ENCODE measurements at regions not wholly inside any gene's neighbourhood (a gene's known extent, or its start where the extent isn't known, plus 50 kb on each side); places are given as distances from the start of the nearest gene placed in this dataset.

GRCh38 chr2:207236156-207236935, 70.6 kb upstream of the KLF7 start:
- H3K4me3 ChIP-seq (ENCODE audit: low read depth, low read length) = no peak overlapping the region
- DNase-seq (ENCODE audit: low read depth) = no peak
- TF ChIP-seq CTCF (conservative IDR thresholded peaks at IDR 0.05; ENCODE audit: low read depth, low read length) = no peak

GRCh38 chr2:207238831-207239701, 73.3 kb upstream of the KLF7 start:
- peak; percentile 93 for DNase-seq (ENCODE audit: low read depth)
- no peak for TF ChIP-seq CTCF (conservative IDR thresholded peaks at IDR 0.05; ENCODE audit: low read depth, low read length)
- H3K4me3 ChIP-seq (ENCODE audit: low read depth, low read length) = no peak overlapping the region

DNA sequence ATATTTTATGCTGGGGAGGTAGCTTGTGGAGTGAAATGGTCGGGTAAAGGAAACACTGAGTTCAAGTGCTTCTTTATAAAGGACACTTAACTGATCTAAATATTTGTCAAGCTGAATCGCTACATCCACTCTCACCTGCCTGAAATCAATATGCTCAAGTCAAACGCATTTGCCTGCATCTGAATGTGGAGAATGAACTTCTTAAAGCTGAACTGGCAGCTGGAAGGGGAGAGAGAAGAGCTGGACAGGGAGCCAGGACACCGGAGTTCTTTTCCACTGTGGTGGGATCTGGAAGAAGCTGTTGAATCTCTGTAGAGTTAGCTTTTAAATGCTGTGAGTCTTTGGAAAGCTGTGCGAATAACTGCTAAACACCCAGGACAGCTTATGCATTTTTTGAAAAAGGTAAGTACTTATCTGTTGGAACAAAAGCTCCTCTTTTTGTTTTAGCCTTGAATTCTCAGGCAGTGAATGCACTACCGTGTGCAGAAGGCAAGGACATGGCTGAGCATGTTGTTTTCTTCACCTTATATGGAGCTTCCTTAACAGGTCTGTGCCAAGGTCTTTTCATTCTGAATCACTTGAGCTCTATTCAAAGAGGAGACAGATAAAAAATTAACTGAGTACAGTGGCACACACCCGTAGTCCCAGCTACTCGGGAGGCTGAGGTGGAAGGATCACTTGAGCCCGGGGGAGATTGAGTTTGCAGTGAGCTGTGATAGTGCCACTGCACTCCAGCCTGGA, 74.2 kb upstream of the KLF7 start:
- peak; percentile 74 for DNase-seq (ENCODE audit: low read depth)
- TF ChIP-seq CTCF (conservative IDR thresholded peaks at IDR 0.05; ENCODE audit: low read depth, low read length) = no peak
- no peak overlapping the region for H3K4me3 ChIP-seq (ENCODE audit: low read depth, low read length)

DNA sequence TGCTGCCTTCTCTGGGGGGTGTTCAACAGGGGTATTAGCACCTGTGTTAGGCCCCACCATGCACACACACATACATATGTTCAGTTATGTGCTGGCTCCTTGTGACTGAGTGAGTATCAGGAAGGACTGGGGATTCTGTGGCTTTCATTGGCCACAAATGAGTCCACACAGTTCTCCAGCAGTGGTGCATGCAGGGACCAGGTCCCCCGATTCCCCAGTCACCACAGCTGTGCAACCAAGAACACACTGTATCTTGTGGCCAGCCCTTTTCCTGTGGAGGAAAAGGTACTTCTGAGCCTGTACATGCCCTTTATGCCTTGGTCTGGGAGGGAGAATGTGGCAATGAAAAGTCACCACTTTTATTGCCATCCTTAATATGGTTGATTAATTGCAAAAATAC, 74.9 kb upstream of the KLF7 start:
- no peak overlapping the region for H3K4me3 ChIP-seq (ENCODE audit: low read depth, low read length)
- no peak for DNase-seq (ENCODE audit: low read depth)
- no peak for TF ChIP-seq CTCF (conservative IDR thresholded peaks at IDR 0.05; ENCODE audit: low read depth, low read length)

GRCh38 chr2:207241198-207241597, 75.5 kb upstream of the KLF7 start:
- DNase-seq (ENCODE audit: low read depth) = no peak
- no peak overlapping the region for H3K4me3 ChIP-seq (ENCODE audit: low read depth, low read length)
- TF ChIP-seq CTCF (conservative IDR thresholded peaks at IDR 0.05; ENCODE audit: low read depth, low read length) = no peak

- no peak for TF ChIP-seq CTCF (conservative IDR thresholded peaks at IDR 0.05; ENCODE audit: low read depth, low read length)
- no peak for DNase-seq (ENCODE audit: low read depth)
- no peak overlapping the region for H3K4me3 ChIP-seq (ENCODE audit: low read depth, low read length)
Observed at GRCh38 chr2:207243601-207244000, 77.9 kb upstream of the KLF7 start.
